GM13977 (cell line): ENCODE measurements at regions not wholly inside any gene's neighbourhood (a gene's known extent, or its start where the extent isn't known, plus 50 kb on each side); places are given as distances from the start of the nearest gene placed in this dataset.

Source experiments
- DNase-seq: peaks from one replicate; pipeline ENCODE4 v3.0.0; 2012; ENCODE audit warnings: low spot score
- in situ Hi-C: fragments of 300-500 bp; cut with MboI; formaldehyde crosslinking; loops from one replicate; pipeline ENCODE4 v1.12.0; 2022; ENCODE audit warnings: low sequenced_read_pairs, low pct_unique_long_range_greater_than_20kb, mixed read lengths, inconsistent platforms; ENCODE audit not compliant: unreplicated experiment
- TF ChIP-seq, protein P1 (sequence below): IDR thresholded peaks from 2 replicates; pipeline ENCODE4 v1.5.1; 2012; ENCODE audit warnings: mild to moderate bottlenecking, control low read depth; ENCODE audit not compliant: insufficient read depth; ENCODE audit errors: extremely low read depth, missing control alignments

DNA sequence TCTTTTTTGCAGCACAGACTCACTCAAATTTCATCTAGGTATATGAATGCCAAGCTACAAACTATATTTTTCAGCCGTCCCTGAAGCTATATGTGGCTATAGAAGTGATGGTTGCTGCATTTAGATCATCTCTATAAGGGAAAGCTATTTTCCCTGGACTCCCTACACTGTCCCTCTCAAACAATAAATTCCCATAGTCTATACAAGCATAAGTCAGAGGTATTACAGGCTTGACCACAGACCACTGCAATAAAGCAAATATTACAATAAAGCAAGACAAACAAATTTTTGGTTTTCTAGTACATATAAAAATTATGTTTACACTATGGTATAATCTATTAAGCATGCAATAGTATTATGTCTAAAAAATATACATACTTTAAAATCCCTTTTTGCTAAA, 1015.5 kb upstream of the LRRN3 start:
- in situ Hi-C loops: no loop called here
- no peak for DNase-seq
- TF ChIP-seq, protein P1, sequence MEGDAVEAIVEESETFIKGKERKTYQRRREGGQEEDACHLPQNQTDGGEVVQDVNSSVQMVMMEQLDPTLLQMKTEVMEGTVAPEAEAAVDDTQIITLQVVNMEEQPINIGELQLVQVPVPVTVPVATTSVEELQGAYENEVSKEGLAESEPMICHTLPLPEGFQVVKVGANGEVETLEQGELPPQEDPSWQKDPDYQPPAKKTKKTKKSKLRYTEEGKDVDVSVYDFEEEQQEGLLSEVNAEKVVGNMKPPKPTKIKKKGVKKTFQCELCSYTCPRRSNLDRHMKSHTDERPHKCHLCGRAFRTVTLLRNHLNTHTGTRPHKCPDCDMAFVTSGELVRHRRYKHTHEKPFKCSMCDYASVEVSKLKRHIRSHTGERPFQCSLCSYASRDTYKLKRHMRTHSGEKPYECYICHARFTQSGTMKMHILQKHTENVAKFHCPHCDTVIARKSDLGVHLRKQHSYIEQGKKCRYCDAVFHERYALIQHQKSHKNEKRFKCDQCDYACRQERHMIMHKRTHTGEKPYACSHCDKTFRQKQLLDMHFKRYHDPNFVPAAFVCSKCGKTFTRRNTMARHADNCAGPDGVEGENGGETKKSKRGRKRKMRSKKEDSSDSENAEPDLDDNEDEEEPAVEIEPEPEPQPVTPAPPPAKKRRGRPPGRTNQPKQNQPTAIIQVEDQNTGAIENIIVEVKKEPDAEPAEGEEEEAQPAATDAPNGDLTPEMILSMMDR: no peak

DNA sequence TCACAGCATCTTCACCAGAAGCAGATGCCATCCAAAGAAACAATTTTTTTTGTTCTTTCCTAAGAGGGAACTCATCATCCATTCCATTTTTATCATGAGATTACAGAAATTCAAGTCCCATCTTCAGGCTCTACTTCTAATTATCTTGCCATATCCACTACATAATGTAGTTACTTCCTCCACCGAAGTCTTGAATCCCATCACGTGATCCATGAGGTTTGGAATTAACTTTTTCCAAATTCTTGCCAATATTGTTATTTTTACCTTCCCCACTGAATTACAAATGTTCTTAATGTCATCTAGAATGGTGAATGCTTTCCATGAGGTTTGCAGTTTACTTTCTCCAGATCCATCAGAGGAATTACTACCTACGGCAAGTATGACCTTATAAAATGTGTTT, 1014.7 kb upstream of the LRRN3 start:
- in situ Hi-C loops: no loop called here
- TF ChIP-seq, protein P1: no peak
- DNase-seq: no peak

DNA sequence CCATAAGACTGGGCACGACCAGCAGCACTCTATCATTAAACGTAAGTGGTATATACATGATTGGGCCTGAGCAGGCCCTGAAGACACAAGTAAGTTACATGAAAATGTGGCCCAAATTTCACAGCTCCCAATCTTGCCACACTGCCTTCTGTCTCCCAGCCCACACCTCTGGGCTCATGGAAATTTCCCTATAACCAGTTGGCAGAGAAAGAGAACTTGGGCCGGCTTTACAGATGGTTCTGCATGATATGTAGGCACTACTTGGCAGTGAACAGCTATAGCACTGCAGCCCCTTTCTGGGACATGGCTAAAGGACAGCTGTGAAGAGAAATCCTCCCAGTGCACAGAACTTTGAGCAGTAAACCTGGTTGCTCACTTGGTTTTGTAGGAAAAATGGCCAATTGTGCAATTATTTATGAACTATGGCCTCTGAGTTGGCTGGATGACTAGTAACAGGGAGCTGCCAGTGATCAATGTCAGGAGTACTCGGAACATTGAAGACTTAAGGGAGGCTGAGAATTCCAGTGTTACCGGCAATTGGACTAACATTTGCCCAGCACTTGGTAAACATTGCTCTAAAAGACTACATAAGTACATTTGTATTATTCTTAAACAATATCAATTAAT, 1006.6 kb upstream of the LRRN3 start:
- DNase-seq: no peak
- TF ChIP-seq, protein P1: no peak
- in situ Hi-C loops: no loop called here

DNA sequence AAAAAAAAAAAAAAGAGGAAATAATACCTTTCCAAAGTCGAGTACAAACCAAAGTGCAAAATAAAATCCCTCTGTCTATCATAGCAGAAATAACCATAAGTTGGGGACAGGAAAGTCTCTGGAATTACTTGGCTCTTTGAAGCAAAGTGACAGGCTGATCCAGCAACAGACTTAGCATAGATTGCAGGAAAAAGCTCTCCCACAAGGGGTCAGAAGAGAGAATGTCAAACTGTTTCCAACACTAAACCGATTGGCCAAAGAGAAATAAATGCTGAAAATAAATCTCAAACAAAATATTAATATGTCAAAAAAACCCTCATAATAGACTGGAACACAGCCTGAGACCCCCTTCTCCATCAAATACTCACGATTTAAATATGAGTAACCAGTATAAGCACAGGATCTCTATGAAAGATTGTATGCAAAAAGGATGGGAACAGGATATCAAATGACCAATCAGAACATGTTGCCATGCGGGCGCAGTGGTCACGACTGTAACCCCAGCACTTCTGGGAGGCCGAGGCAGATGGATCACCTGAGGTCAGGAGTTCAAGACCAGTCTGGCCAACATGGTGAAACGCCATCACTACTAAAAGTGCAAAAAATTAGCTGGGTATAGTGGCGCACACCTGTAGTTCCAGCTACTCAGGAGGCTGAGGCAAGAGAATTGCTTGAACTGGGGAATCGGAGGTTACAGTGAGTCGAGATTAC, 1000.7 kb upstream of the LRRN3 start:
- TF ChIP-seq, protein P1: peak; percentile 59
- in situ Hi-C loops: no loop called here
- DNase-seq: peak; percentile 7

DNA sequence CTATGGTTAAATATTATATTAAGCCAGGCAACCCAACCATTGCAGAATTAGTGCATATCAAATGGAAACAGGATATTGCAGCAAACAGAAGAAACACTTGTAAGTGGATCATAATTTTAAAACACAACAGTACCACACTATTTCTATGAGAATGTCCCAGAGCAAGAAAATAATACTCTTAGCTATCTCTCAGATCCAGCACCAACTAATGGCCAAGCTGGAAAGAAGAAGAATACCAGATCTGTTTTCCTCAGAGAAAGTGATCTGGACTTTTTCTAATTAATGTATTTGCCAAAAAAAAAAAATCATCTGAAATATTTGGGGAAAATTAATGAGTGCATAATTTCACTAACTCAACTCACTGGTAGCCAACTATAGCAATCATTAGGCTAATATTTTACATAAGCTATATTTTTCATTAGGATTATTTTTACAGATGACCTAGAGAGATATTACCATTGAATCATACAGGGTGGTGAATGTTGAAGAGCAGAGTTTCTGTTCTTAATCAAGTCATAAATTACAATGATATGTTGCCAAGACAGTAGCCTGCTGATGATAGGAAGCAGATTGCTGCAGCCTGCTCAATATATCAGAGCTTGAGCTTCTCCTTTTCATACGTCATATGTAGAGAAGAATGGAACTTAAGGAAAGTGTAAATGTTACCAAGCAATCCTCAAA, 995.4 kb upstream of the LRRN3 start:
- TF ChIP-seq, protein P1: no peak
- DNase-seq: no peak
- in situ Hi-C loops: no loop called here

GRCh38 chr7:110104243-110104642, 986.7 kb upstream of the LRRN3 start:
- DNase-seq: no peak
- in situ Hi-C loops: no loop called here
- TF ChIP-seq, protein P1: no peak
